Mucosa of descending colon (tissue), 3 donors: ENCODE measurements at regions not wholly inside any gene's neighbourhood (a gene's known extent, or its start where the extent isn't known, plus 50 kb on each side); places are given as distances from the start of the nearest gene placed in this dataset.

Experiments
- ATAC-seq: fragments of 200-7000 bp; cut with Tn5 transposase; one replicate; pipeline ENCODE4 v1.9.1; 2020; ENCODE audit warnings: mild to moderate bottlenecking, moderate library complexity
- DNase-seq, 3 donors: peaks; one replicate each; pipeline ENCODE4 v3.0.0-alpha.2; 2020
- H3K36me3 ChIP-seq: fragments of 200-600 bp; one replicate; pipeline ENCODE4 v1.8.0; 2021; ENCODE audit warnings: low read depth, mild to moderate bottlenecking
- H3K4me1 ChIP-seq: fragments of 200-600 bp; one replicate; pipeline ENCODE4 v1.8.0; 2021; ENCODE audit warnings: low read depth, mild to moderate bottlenecking
- H3K4me3 ChIP-seq: fragments of 200-600 bp; one replicate; pipeline ENCODE4 v1.8.0; 2021; ENCODE audit warnings: mild to moderate bottlenecking
- H3K9me3 ChIP-seq: fragments of 200-600 bp; one replicate; pipeline ENCODE4 v1.8.0; 2021; ENCODE audit warnings: mild to moderate bottlenecking
- intact Hi-C, 2 donors: fragments of 100-400 bp; cut with DNase I in 1 of 2; cut with micrococcal nuclease in 1 of 2; formaldehyde crosslinking; loops; one replicate each; pipeline versions ENCODE4 v1.11.0 to v1.11.1; 2022; cut with DNase I, micrococcal nuclease
- TF ChIP-seq, protein P1 (sequence below): fragments of 200-600 bp; IDR thresholded peaks from one replicate; pipeline ENCODE4 v1.8.0; 2022; ENCODE audit warnings: antibody characterized with exemption, mild to moderate bottlenecking
- donor health status: DM: no; HTN: no; CAD: no; lungs with moderate emphysema.
- donor health status: DM: no; HTN: no; CAD: no.
- donor health status: DM: no; HTN: yes; CAD: no.

DNA sequence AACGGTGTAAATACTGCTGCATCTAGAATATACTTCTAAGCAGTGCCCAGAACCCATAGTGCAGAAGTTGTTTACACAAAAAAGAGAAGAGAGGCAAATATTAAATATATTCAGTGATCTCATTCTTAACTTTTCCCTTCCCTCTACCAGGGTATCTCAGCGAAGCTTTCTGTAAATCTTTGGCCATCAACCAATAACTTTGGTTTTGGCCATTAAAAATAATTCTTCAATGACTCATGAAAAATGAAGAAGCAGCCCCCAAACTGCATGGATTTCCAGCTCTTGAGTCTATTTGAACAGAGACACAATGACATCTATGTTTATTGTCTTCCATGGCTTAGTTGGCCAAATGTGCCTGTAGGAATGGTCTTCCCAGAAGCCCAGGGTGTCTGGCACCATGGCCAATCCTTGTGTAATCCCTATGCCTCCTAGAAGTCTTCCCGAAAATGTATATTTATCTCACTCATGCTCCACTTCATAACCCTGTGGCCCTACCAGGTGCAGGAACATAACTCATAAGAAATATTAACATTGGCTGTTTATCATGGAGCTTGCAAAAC, 646.6 kb downstream of the TOX3 start:
- Histone ChIP-seq H3K4me3 (no peak overlapping the region), H3K36me3 (no peaks in the 10 kb centered on the region), H3K4me1 (no peaks in the 10 kb centered on the region), H3K9me3 (no peaks in the 10 kb centered on the region)
- ATAC-seq (no peak), DNase-seq (no peak)
- TF ChIP-seq, protein P1, sequence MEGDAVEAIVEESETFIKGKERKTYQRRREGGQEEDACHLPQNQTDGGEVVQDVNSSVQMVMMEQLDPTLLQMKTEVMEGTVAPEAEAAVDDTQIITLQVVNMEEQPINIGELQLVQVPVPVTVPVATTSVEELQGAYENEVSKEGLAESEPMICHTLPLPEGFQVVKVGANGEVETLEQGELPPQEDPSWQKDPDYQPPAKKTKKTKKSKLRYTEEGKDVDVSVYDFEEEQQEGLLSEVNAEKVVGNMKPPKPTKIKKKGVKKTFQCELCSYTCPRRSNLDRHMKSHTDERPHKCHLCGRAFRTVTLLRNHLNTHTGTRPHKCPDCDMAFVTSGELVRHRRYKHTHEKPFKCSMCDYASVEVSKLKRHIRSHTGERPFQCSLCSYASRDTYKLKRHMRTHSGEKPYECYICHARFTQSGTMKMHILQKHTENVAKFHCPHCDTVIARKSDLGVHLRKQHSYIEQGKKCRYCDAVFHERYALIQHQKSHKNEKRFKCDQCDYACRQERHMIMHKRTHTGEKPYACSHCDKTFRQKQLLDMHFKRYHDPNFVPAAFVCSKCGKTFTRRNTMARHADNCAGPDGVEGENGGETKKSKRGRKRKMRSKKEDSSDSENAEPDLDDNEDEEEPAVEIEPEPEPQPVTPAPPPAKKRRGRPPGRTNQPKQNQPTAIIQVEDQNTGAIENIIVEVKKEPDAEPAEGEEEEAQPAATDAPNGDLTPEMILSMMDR = no peak
- intact Hi-C loops = no loop called here

DNA sequence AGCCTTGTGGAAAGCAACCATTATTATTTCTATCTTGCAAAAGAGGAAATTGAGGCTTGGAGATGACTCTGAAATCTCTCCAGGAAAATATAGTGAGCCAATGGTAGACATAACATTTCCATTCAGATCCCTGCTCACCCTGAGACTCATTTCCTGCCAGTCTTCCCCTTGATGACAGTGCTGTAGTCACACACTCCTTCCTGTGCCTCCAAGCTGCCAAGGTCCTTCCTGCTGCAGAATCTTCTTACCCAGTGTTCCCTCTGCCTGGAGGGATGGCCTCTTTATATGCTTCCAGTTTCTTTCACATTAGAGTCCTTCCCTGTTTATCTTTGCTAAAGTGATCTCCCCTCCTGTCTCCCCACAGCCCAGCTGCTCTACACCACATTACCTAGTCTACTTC, 648.1 kb downstream of the TOX3 start:
- TF ChIP-seq, protein P1 = no peak
- Histone ChIP-seq H3K36me3 (no peaks in the 10 kb centered on the region), H3K9me3 (no peaks in the 10 kb centered on the region), H3K4me1 (no peaks in the 10 kb centered on the region), H3K4me3 (no peak overlapping the region)
- no peak for ATAC-seq
- no peak for DNase-seq
- intact Hi-C loops = no loop called here

DNA sequence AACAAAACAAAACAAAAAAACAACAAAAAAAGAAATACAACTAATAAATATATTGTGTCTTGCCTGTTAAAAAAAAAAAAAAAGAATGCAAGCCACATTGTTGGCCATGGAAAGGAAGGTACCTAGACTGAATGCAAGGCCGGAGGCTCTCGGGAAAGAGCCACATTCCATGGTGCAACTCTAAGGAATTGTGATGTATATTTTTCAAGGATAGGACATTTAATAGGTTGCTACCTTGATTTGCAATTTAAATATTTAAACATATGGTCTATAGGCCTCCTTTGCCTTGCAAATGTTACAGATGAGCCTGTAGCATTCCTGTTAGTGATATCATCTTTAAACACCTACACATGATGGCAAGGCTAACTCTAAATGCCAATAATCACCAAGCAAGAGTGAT, 650.9 kb downstream of the TOX3 start:
- Histone ChIP-seq H3K4me3 (no peak overlapping the region), H3K36me3 (no peaks in the 10 kb centered on the region), H3K9me3 (no peaks in the 10 kb centered on the region), H3K4me1 (no peaks in the 10 kb centered on the region)
- ATAC-seq (no peak), DNase-seq (no peak)
- intact Hi-C loops = no loop called here
- TF ChIP-seq, protein P1 = no peak

DNA sequence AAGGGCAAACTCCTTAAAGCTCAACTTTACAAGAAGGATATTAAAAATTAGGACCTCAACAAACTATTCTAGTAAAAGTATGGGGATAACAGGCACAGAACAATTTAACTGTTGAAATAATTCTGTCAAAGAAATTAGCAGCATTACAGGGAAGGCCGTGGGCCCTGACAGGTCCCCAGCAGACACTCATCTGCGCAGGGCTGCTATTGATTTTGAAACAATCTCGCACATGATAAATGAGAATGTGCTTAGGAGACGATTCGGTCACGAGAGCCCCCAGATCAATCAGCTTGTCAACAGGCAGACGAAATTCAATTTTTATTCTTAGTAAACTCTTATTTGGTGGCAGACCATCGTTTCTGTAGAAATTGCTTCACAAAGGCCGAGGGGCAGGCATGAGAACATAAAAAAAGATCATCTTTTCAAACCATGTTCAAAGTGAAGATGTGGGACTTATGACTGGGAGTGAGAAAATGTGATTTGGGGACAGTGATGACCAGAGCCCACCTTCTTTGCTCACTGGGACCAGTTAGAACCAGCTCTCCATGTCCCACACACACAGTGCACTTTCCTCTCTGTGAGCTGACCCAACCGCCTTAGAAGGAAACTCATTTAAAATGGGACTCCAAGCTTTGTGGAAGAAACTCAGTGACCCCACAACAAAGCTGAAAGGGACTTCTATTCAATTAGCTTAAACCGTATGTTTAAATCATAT, 654.5 kb downstream of the TOX3 start:
- Histone ChIP-seq H3K4me3 (no peak overlapping the region), H3K4me1 (no peaks in the 10 kb centered on the region), H3K36me3 (no peaks in the 10 kb centered on the region), H3K9me3 (no peaks in the 10 kb centered on the region)
- TF ChIP-seq, protein P1 = no peak
- intact Hi-C loops = no loop called here
- no peak for DNase-seq
- no peak for ATAC-seq

DNA sequence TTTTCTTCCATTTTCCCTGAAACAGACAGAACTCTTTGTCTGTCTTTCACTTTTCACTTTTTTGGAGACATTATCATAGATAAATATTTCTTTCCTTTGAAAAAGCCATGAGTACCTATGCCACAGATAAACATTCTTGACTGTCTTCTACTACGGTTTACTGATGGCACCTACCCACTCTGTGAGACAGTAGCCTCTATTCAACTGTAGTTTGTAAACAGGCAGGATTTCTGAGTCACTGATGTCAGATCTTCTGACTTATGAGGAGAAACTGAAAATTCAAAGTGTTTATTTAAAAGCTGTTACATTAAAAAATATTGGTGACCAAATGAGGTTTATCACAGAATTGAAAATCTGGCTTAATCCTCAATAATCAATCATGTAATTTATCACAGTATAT, 658.4 kb downstream of the TOX3 start:
- Histone ChIP-seq H3K9me3 (no peaks in the 10 kb centered on the region), H3K4me3 (no peak overlapping the region), H3K4me1 (no peaks in the 10 kb centered on the region), H3K36me3 (no peaks in the 10 kb centered on the region)
- ATAC-seq (no peak), DNase-seq (no peak)
- TF ChIP-seq, protein P1 = no peak
- intact Hi-C loops = no loop called here
